GM18511 (cell line): ENCODE measurements at regions not wholly inside any gene's neighbourhood (a gene's known extent, or its start where the extent isn't known, plus 50 kb on each side); places are given as distances from the start of the nearest gene placed in this dataset.

Source experiments
- ATAC-seq: cut with Tn5 transposase; IDR thresholded peaks from one replicate; pipeline ENCODE4 v1.9.1; 2021; ENCODE audit warnings: mild to moderate bottlenecking, moderate library complexity; ENCODE audit not compliant: unreplicated experiment

DNA sequence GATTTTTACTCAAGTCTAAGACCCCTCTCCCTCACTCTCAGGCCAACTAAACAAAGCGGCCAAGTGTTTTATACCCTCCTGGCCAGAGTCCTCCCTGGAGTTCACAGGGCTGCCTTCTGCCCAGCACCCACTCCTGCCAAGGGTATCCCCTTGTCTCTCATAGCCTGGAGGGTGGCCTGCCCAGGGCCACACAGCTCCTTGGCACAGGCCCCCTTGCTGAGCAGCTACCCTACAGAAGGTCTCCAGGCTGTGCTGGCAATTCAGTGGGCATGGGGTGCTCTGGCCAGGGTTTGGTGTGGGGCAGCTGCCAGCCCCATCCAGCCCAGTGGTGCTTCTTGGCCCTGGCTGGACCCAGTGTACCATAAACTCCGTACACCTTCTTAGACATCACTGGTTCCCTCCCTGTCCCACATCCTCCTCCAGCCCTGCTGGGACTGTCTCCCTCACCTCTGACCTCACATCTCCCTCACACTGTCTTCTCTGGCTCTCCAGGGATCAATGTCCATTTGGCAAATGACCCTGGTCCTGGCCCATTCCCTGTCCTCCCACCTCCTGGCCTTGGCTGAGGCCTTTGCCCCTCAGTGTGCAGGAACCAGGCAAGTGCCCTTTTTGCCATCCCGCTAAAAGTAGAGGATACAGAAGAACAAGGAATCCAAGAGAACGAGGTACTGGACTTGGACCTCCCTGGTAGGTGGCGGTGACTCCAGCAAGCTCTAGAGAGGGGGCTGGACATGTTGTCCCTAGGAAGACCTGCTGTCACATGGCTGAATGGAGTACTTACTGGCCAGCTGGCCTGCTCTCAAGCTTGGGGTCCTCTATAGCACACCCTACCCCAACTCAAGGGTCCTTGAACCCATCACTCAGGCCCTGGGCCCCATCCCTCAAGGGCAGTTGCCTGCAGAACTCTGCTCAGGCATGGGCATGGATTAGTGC lies 50.0 kb upstream of the TRPM1 start:
- no peak for ATAC-seq

GRCh38 chr15:31153531-31153930 lies 52.0 kb upstream of the TRPM1 start:
- no peak for ATAC-seq

DNA sequence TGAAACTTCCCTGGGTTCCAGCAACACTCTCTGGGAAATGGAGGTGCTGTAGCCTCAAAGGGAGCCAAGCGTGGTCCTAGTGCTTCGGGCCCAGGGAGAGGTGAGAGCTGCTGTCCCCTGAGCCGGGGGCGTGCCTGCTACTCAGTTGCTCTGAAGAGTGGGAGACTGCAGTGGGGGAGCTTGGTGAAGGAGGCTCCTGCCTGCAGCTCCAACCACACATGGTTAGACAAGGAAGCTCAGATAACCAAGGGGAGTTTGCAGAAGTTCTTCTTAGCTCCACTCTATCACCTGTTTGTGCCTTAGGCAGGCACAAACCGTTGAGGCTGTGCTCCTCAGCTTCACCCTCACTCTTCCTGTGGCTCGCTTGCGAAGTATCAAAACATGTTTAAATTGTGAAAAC lies 53.6 kb upstream of the TRPM1 start:
- ATAC-seq = no peak

DNA sequence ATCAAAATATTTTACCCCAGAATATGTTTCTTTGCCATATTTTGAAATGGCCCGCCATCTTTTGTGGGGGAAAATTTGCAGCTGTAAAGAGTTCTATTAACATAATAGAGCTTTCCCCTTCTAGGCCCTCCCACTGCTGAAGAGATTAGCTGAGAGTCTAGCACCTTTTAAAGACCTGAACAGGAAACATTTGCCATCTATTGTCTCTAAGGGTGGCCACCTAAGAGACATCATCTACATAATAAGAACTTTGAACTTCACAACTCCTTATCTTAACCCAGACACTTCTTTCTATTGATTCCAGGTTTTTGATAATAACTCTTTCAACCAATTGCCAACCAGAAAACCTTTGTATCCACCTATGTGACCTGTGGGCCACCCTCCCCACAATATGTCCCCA lies 54.7 kb upstream of the TRPM1 start:
- ATAC-seq = no peak

- ATAC-seq = no peak
Measured at GRCh38 chr15:31156808-31157207, 55.3 kb upstream of the TRPM1 start.

DNA sequence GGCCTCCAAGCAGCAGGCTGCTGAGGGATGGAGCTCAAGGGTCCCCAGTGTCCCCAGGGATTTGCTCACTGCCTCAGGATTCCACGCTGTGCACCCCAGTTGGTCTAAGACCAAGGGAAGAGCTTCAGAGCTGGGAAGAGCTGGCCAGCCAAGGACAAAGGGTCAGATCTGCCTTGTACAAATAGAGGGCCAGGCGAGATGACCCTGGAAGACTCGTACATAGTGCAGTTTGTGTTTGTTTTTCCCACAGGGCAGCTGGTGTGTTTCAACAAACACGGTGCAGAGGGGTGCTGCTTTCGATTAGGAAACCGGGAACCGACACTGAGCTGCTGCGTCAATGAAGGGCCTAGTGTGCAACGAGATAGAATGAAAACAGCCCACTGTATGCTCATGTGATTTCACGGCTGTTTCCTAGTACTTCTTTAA lies 56.1 kb upstream of the TRPM1 start:
- ATAC-seq = no peak

DNA sequence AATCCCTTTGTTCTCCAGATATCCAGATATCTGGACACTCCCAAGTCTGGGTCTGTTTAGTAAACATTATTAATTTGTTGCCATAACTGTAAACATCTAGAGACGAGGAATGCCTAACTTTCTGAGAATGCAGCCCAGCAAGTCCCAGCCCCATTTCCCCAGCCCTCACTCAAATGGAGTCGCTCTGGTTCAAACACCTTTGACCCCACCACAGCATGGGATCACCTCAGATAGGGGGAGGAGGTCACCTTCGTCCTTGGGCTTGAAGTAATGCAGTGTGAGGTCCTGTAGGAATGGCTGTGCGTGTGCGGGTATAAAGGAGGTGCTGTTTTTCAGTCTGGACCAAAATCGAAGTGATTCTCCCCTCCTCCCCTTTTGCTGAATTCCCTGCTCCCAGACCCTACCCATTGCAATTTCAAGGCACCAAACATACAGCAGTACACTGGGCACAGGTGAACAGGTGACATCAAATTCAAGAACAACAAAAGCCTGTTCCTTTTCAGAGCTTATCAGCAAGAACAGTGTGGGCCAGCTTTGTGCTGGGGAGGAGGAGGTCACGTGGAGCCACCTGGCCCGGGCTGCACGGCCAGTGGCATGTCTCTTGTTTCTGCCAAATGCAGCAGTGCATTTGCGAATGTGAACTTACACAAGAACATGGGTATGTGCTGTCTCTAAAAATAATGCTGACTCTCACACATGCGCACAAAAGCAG lies 57.5 kb upstream of the TRPM1 start:
- no peak for ATAC-seq

GRCh38 chr15:31159837-31160236 lies 58.3 kb upstream of the TRPM1 start:
- ATAC-seq = no peak

DNA sequence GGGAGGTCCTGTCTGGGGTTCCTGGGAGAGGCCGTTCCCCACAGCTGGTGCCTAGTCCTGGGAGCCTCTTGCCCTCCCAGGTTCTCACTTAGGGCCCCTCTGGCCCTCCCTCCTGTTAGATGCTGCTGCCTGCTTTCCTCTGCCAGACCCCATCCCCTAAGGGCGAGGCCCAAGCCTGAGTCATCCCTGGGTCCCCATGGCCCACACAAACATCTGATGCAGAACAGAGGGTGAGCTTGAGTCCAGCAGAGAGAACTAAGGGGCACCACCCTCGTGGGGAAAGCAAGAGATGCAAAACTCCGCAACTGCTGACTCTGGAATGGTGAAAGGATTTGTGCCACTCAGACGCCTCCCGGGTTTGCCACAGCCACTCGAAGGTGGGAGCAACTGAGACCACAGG lies 58.8 kb upstream of the TRPM1 start:
- no peak for ATAC-seq

GRCh38 chr15:31160740-31161495 lies 59.4 kb upstream of the TRPM1 start:
- ATAC-seq = no peak

DNA sequence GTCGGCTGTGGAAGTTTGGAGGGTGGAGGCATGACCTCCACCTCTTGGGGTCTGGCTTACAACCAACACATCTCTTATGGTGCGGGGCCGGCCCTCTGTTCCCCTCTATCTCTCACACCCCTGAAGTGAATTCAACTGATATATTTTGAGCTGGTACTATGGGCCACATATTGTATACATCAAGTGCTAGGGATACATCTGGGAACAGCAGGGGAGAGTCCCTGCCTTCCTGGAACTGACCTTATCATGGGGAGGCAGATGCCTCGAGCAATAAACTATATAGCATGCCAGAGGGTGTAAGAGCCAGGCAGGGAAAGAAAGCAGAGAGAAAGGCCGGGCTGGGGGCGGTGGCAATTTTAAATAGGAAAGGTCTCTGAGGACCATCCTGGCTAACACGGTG lies 60.4 kb upstream of the TRPM1 start:
- ATAC-seq = no peak

GRCh38 chr15:31162721-31163510 lies 61.4 kb upstream of the TRPM1 start:
- ATAC-seq = no peak

- ATAC-seq = no peak
Measured at GRCh38 chr15:31163769-31164572, 62.4 kb upstream of the TRPM1 start.

DNA sequence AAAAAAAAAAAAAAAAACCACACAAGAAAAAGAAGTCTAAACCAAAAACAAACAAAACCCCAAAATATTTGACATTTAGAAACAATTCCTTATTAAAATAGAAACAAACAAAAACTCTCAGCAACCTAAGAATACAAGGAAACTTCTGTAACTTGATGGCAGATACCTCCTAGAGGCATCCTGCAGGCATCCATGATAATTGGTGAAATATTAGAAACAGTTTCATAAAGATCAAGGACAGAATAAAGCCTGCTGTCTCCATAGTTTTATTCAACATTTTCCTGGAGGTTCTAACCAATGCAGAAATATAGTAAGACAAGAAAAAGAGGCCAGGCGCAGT lies 63.0 kb upstream of the TRPM1 start:
- ATAC-seq = no peak

DNA sequence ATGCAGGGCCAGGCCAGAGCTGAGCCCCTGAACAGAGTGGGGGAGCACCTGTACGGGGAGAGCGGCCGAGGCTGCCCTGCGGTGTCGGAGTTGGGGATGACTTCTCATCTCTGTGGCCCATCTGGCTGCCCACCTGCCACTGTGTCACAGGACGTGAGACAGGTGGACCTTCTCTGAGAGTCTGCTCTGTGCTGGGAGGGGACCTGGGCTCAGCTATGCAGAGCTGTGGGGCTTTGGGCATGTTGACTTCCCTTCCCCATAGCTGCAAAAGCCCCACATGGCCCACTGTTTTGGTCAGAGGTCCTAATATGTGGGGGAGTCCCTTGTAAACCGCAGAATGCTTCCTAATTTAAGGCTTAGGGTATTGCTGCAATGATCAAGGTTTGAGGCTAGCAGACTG lies 68.0 kb upstream of the TRPM1 start:
- ATAC-seq = no peak

- no peak for ATAC-seq
Measured at GRCh38 chr15:31171731-31172130, 70.2 kb upstream of the TRPM1 start.

GRCh38 chr15:31172606-31173005 lies 71.1 kb upstream of the TRPM1 start:
- no peak for ATAC-seq

DNA sequence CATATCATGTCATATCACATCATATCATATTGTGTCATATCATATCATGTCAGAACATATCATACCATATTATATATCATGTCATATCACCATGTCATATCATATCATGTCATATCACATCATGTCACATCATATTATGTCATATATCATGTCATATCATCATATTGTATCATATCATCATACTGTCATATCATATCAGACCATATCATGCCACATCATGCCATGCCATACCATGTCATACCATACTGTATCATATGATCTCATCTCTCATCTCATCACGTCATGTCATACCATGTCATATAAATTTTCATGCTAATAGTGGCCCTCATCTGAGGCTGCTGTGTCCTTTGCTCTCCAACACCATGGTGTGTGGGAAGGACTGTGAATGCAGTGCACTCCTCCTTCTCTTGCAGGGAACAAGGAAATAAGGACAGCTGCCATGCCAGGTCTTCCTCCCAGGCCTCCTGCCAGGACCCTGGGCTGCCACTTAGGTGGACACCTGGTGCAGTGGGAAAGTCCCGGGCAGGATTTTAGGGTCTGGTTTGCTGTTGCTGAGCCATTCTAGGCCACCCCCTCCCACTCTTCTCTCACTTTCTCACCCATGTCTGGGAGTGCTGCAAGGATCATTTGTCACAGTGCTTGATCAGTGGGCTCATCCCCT lies 72.4 kb upstream of the TRPM1 start:
- no peak for ATAC-seq

- ATAC-seq = no peak
Measured at GRCh38 chr15:31175484-31175883, 74.0 kb upstream of the TRPM1 start.
